HEK293 (cell line): ENCODE measurements at regions not wholly inside any gene's neighbourhood (a gene's known extent, or its start where the extent isn't known, plus 50 kb on each side); places are given as distances from the start of the nearest gene placed in this dataset.

Source experiments
- CTCF ChIA-PET: fragments of 350-600 bp; formaldehyde crosslinking; extraction: SDS; loops from one replicate; lab custom pipeline; 2021; ENCODE audit warnings: antibody characterized with exemption; lab: Yijun Ruan, JAX
- POLR2A ChIA-PET: fragments of 300-600 bp; formaldehyde crosslinking; extraction: SDS; loops from one replicate; lab custom pipeline; 2020; ENCODE audit warnings: antibody characterized with exemption, inconsistent platforms; lab: Yijun Ruan, JAX
- H3K27ac ChIP-seq: fragments of 200-500 bp; sonication (Bioruptor generic); 2 replicates; pipeline ENCODE4 v1.5.1; 2014; ENCODE audit warnings: low read depth, low read length, control low read depth, inconsistent platforms; ENCODE audit errors: extremely low read depth
- H3K36me3 ChIP-seq, 2 experiments: fragments of 200-500 bp in 1 of 2; sonication (Bioruptor generic) in 1 of 2; 1 replicate in 1 of 2; 2 replicates in 1 of 2; pipeline ENCODE4 v1.5.1; 2014 to 2017; ENCODE audit warnings: inconsistent platforms in 2 of 2, low read length in 2 of 2; ENCODE audit not compliant: control insufficient read depth in 2 of 2, insufficient read depth in 1 of 2
- H3K4me1 ChIP-seq: fragments of 200-500 bp; sonication (Bioruptor generic); 2 replicates; pipeline ENCODE4 v1.5.1; 2014; ENCODE audit warnings: mild to moderate bottlenecking, low read length, inconsistent platforms; ENCODE audit not compliant: control insufficient read depth, insufficient read depth
- H3K4me3 ChIP-seq: 2 replicates; pipeline ENCODE4 v1.5.1; 2011; ENCODE audit warnings: low read depth, mild to moderate bottlenecking, control low read depth, low read length, moderate library complexity
- H3K9me3 ChIP-seq: fragments of 200-500 bp; sonication (Bioruptor generic); 2 replicates; pipeline ENCODE4 v1.5.1; 2014; ENCODE audit warnings: low read depth, low read length, inconsistent platforms; ENCODE audit not compliant: control insufficient read depth, insufficient read depth
- GFI1B ChIP-seq: fragments of 450-650 bp; formaldehyde crosslinking; IDR thresholded peaks from 2 replicates; pipeline ENCODE4 v1.5.1; 2016; ENCODE audit warnings: missing biosample characterization, missing genetic modification characterization
- OVOL3 ChIP-seq: fragments of 450-650 bp; formaldehyde crosslinking; IDR thresholded peaks from 2 replicates; pipeline ENCODE4 v1.5.1; 2016; ENCODE audit warnings: missing biosample characterization, missing genetic modification characterization
- PRDM1 ChIP-seq: fragments of 450-650 bp; formaldehyde crosslinking; IDR thresholded peaks from 2 replicates; pipeline ENCODE4; 2016; ENCODE audit warnings: missing biosample characterization, missing genetic modification characterization
- RBAK ChIP-seq: fragments of 450-650 bp; formaldehyde crosslinking; IDR thresholded peaks from 2 replicates; pipeline ENCODE4 v1.5.1; 2016; ENCODE audit warnings: missing biosample characterization, missing genetic modification characterization
- SCRT1 ChIP-seq: fragments of 450-650 bp; formaldehyde crosslinking; IDR thresholded peaks from 2 replicates; pipeline ENCODE4 v1.5.1; 2016; ENCODE audit warnings: missing biosample characterization, missing genetic modification characterization, borderline replicate concordance
- ZNF157 ChIP-seq: fragments of 450-650 bp; formaldehyde crosslinking; IDR thresholded peaks from 2 replicates; pipeline ENCODE4 v1.5.1; 2016; ENCODE audit warnings: missing biosample characterization, missing genetic modification characterization
- ZNF366 ChIP-seq: fragments of 450-650 bp; formaldehyde crosslinking; conservative IDR thresholded peaks from 2 replicates; pipeline ENCODE4 v1.5.1; 2016; ENCODE audit warnings: missing biosample characterization, missing genetic modification characterization
- ZNF37A ChIP-seq: fragments of 450-650 bp; IDR thresholded peaks from 2 replicates; pipeline ENCODE4 v1.5.1; 2018; ENCODE audit warnings: missing biosample characterization, missing genetic modification characterization
- ZNF548 ChIP-seq: fragments of 450-650 bp; formaldehyde crosslinking; IDR thresholded peaks from 2 replicates; pipeline ENCODE4 v1.5.1; 2016; ENCODE audit warnings: missing biosample characterization, missing genetic modification characterization
- ZNF596 ChIP-seq: fragments of 450-650 bp; IDR thresholded peaks from 2 replicates; pipeline ENCODE4 v1.5.0; 2018; ENCODE audit warnings: missing biosample characterization, mild to moderate bottlenecking, missing genetic modification characterization, moderate library complexity
- ZNF837 ChIP-seq: fragments of 450-650 bp; formaldehyde crosslinking; IDR thresholded peaks from 2 replicates; pipeline ENCODE4 v1.5.1; 2016; ENCODE audit warnings: missing biosample characterization, missing genetic modification characterization
- TF ChIP-seq, protein P1 (sequence below): fragments of 450-650 bp; formaldehyde crosslinking; IDR thresholded peaks from 2 replicates; pipeline ENCODE4 v1.5.1; 2016; ENCODE audit warnings: missing biosample characterization, missing genetic modification characterization
- TF ChIP-seq, protein P2 (sequence below): fragments of 450-650 bp; formaldehyde crosslinking; IDR thresholded peaks from 2 replicates; pipeline ENCODE4 v1.5.1; 2016; ENCODE audit warnings: missing biosample characterization, missing genetic modification characterization
- TF ChIP-seq, protein P3 (sequence below): fragments of 450-650 bp; formaldehyde crosslinking; IDR thresholded peaks from 2 replicates; pipeline ENCODE4 v1.5.1; 2017; ENCODE audit warnings: missing biosample characterization, missing genetic modification characterization
- TF ChIP-seq, protein P4 (sequence below): fragments of 450-650 bp; formaldehyde crosslinking; IDR thresholded peaks from 2 replicates; pipeline ENCODE4 v1.5.1; 2016; ENCODE audit warnings: missing biosample characterization, missing genetic modification characterization
- TF ChIP-seq, protein P5 (sequence below): fragments of 450-650 bp; formaldehyde crosslinking; IDR thresholded peaks from 2 replicates; pipeline ENCODE4 v1.5.1; 2016; ENCODE audit warnings: missing biosample characterization, missing genetic modification characterization
- TF ChIP-seq, protein P6 (sequence below): fragments of 450-650 bp; formaldehyde crosslinking; conservative IDR thresholded peaks from 2 replicates; pipeline ENCODE4 v1.5.1; 2016; ENCODE audit warnings: low read depth, missing biosample characterization, missing genetic modification characterization

DNA sequence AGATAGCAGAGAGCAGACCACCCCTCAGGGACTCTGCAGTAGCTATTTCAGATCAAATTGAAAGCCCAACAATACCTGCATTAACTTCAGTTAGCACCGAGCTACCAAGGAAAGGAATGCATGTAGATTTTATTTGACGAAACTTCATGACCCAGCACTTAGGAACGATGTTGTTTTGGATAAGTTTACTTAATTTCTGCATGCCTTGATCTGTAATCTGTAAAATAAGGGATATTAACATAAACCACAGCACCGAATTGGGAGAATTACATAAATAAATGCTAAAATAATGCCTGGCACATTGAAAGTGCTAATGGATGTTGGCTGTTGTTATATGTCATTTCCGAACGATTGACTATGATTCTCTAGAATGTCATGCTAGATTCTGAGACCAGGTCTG lies 435.8 kb upstream of the CLINT1 start:
- Histone ChIP-seq H3K9me3 (no peaks in the 10 kb centered on the region), H3K4me1 (no peaks in the 10 kb centered on the region), H3K27ac (no peak overlapping the region), H3K36me3 (no peaks in the 10 kb centered on the region), H3K4me3 (no peak overlapping the region)
- ChIA-PET CTCF (no interaction called here), POLR2A (no interaction called here)
- TF ChIP-seq SCRT1 (tag by site-specific recombination) (no peak), ZNF596 (tag by site-specific recombination) (no peak), GFI1B (tag by site-specific recombination) (no peak), ZNF37A (no peak), ZNF548 (tag by site-specific recombination) (no peak), PRDM1 (tag by site-specific recombination) (no peak), ZNF366 (tag by site-specific recombination) (no peak), OVOL3 (tag by site-specific recombination) (no peak)
- TF ChIP-seq, protein P1, sequence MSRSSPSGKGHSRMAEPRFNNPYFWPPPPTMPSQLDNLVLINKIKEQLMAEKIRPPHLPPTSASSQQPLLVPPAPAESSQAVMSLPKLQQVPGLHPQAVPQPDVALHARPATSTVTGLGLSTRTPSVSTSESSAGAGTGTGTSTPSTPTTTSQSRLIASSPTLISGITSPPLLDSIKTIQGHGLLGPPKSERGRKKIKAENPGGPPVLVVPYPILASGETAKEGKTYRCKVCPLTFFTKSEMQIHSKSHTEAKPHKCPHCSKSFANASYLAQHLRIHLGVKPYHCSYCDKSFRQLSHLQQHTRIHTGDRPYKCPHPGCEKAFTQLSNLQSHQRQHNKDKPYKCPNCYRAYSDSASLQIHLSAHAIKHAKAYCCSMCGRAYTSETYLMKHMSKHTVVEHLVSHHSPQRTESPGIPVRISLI = no peak
- TF ChIP-seq, protein P2, sequence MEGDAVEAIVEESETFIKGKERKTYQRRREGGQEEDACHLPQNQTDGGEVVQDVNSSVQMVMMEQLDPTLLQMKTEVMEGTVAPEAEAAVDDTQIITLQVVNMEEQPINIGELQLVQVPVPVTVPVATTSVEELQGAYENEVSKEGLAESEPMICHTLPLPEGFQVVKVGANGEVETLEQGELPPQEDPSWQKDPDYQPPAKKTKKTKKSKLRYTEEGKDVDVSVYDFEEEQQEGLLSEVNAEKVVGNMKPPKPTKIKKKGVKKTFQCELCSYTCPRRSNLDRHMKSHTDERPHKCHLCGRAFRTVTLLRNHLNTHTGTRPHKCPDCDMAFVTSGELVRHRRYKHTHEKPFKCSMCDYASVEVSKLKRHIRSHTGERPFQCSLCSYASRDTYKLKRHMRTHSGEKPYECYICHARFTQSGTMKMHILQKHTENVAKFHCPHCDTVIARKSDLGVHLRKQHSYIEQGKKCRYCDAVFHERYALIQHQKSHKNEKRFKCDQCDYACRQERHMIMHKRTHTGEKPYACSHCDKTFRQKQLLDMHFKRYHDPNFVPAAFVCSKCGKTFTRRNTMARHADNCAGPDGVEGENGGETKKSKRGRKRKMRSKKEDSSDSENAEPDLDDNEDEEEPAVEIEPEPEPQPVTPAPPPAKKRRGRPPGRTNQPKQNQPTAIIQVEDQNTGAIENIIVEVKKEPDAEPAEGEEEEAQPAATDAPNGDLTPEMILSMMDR = no peak
- TF ChIP-seq, protein P3, sequence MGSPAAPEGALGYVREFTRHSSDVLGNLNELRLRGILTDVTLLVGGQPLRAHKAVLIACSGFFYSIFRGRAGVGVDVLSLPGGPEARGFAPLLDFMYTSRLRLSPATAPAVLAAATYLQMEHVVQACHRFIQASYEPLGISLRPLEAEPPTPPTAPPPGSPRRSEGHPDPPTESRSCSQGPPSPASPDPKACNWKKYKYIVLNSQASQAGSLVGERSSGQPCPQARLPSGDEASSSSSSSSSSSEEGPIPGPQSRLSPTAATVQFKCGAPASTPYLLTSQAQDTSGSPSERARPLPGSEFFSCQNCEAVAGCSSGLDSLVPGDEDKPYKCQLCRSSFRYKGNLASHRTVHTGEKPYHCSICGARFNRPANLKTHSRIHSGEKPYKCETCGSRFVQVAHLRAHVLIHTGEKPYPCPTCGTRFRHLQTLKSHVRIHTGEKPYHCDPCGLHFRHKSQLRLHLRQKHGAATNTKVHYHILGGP (tag by site-specific recombination) = no peak
- TF ChIP-seq, protein P4, sequence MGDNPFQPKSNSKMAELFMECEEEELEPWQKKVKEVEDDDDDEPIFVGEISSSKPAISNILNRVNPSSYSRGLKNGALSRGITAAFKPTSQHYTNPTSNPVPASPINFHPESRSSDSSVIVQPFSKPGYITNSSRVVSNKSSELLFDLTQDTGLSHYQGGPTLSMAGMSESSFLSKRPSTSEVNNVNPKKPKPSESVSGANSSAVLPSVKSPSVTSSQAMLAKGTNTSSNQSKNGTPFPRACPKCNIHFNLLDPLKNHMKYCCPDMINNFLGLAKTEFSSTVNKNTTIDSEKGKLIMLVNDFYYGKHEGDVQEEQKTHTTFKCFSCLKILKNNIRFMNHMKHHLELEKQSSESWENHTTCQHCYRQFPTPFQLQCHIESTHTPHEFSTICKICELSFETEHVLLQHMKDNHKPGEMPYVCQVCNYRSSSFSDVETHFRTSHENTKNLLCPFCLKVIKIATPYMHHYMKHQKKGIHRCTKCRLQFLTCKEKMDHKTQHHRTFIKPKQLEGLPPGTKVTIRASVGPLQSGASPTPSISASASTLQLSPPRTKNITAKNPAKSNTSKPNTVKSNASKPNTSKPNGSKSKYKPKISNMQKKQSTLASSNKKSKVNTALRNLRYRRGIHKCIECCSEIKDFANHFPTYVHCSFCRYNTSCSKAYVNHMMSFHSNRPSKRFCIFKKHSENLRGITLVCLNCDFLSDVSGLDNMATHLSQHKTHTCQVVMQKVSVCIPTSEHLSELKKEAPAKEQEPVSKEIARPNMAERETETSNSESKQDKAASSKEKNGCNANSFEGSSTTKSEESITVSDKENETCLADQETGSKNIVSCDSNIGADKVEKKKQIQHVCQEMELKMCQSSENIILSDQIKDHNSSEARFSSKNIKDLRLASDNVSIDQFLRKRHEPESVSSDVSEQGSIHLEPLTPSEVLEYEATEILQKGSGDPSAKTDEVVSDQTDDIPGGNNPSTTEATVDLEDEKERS (tag by site-specific recombination) = no peak
- TF ChIP-seq, all 188 proteins: peak for 0

DNA sequence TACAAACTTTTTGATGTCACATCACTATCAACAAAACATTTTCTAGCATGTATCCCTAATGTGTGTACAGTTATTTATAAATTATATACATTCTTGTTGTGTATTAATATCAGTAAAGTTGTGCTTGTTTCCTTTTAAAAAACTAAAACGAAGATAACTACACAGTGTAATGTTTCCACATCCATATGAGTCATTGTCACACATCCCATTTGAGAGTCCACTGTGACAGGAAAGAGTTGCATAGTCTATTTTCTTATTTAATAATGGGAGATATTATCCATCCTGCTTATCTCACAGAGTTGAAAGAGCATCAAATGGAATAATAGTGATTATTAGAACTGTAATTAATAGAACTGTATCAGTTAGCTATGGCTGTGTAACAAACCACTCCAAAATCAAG lies 434.0 kb upstream of the CLINT1 start:
- peaks cover 5% of the 10 kb centered on the region; the same call in 1 of the 2 replicates for H3K4me1 ChIP-seq
- POLR2A ChIA-PET = no interaction called here
- no peak overlapping the region for H3K4me3 ChIP-seq
- TF ChIP-seq ZNF837 (tag by site-specific recombination) = no peak
- no peak for TF ChIP-seq ZNF157 (tag by site-specific recombination)
- peak; percentile 72; the same call in 1 of the 2 replicates for TF ChIP-seq RBAK (tag by site-specific recombination)
- H3K9me3 ChIP-seq = no peaks in the 10 kb centered on the region
- CTCF ChIA-PET = interaction anchor here (0.6 kb wide), 1 partner anchor 342 kb away, joined by 5 read pairs; no protein-coding TSS in a partner anchor
- H3K36me3 ChIP-seq = no peaks in the 10 kb centered on the region
- H3K27ac ChIP-seq = no peak overlapping the region

DNA sequence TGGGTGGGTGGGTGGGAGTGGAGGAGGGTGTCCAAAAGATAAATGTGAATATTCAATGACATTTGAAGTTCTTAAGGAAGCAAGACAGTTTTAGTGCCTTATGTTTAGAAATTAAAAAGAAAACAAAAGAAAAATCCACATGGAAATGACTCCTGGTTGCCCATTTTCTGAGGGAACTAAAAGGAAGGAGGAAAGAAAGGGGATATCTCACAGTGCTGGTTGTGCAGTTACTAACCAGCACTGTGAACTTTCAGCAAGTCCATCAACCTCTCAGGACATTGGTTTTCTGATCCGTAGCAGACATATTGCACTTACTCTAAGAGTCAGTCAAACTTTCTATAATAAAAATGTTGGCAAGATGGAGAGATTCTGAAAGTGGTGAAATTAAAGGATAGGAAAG lies 431.0 kb upstream of the CLINT1 start:
- Histone ChIP-seq H3K36me3 (no peaks in the 10 kb centered on the region), H3K4me1 (peaks cover 10% of the 10 kb centered on the region), H3K4me3 (no peak overlapping the region), H3K27ac (no peak overlapping the region), H3K9me3 (no peaks in the 10 kb centered on the region)
- POLR2A ChIA-PET = no interaction called here
- CTCF ChIA-PET = interaction anchor here (0.7 kb wide), 1 partner anchor 113 kb away, joined by 3 read pairs; no protein-coding TSS in a partner anchor
- TF ChIP-seq, protein P5, sequence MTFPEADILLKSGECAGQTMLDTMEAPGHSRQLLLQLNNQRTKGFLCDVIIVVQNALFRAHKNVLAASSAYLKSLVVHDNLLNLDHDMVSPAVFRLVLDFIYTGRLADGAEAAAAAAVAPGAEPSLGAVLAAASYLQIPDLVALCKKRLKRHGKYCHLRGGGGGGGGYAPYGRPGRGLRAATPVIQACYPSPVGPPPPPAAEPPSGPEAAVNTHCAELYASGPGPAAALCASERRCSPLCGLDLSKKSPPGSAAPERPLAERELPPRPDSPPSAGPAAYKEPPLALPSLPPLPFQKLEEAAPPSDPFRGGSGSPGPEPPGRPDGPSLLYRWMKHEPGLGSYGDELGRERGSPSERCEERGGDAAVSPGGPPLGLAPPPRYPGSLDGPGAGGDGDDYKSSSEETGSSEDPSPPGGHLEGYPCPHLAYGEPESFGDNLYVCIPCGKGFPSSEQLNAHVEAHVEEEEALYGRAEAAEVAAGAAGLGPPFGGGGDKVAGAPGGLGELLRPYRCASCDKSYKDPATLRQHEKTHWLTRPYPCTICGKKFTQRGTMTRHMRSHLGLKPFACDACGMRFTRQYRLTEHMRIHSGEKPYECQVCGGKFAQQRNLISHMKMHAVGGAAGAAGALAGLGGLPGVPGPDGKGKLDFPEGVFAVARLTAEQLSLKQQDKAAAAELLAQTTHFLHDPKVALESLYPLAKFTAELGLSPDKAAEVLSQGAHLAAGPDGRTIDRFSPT (tag by site-specific recombination) = no peak
- TF ChIP-seq, protein P6, sequence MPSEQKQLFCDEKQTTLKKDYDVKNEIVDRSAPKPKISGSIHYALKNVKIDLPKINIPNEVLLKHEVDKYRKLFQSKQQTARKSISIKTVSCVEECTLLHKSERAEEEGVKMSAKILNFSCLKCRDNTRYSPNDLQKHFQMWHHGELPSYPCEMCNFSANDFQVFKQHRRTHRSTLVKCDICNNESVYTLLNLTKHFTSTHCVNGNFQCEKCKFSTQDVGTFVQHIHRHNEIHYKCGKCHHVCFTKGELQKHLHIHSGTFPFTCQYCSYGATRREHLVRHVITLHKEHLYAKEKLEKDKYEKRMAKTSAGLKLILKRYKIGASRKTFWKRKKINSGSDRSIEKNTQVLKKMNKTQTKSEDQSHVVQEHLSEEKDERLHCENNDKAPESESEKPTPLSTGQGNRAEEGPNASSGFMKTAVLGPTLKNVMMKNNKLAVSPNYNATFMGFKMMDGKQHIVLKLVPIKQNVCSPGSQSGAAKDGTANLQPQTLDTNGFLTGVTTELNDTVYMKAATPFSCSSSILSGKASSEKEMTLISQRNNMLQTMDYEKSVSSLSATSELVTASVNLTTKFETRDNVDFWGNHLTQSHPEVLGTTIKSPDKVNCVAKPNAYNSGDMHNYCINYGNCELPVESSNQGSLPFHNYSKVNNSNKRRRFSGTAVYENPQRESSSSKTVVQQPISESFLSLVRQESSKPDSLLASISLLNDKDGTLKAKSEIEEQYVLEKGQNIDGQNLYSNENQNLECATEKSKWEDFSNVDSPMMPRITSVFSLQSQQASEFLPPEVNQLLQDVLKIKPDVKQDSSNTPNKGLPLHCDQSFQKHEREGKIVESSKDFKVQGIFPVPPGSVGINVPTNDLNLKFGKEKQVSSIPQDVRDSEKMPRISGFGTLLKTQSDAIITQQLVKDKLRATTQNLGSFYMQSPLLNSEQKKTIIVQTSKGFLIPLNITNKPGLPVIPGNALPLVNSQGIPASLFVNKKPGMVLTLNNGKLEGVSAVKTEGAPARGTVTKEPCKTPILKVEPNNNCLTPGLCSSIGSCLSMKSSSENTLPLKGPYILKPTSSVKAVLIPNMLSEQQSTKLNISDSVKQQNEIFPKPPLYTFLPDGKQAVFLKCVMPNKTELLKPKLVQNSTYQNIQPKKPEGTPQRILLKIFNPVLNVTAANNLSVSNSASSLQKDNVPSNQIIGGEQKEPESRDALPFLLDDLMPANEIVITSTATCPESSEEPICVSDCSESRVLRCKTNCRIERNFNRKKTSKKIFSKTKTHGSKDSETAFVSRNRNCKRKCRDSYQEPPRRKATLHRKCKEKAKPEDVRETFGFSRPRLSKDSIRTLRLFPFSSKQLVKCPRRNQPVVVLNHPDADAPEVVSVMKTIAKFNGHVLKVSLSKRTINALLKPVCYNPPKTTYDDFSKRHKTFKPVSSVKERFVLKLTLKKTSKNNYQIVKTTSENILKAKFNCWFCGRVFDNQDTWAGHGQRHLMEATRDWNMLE = no peak
